ENCODE measurements at regions not wholly inside any gene's neighbourhood (a gene's known extent, or its start where the extent isn't known, plus 50 kb on each side); places are given as distances from the start of the nearest gene placed in this dataset.
A peak's percentile ranks its signal among the peaks of the same experiment; 100 is the strongest.

DNA sequence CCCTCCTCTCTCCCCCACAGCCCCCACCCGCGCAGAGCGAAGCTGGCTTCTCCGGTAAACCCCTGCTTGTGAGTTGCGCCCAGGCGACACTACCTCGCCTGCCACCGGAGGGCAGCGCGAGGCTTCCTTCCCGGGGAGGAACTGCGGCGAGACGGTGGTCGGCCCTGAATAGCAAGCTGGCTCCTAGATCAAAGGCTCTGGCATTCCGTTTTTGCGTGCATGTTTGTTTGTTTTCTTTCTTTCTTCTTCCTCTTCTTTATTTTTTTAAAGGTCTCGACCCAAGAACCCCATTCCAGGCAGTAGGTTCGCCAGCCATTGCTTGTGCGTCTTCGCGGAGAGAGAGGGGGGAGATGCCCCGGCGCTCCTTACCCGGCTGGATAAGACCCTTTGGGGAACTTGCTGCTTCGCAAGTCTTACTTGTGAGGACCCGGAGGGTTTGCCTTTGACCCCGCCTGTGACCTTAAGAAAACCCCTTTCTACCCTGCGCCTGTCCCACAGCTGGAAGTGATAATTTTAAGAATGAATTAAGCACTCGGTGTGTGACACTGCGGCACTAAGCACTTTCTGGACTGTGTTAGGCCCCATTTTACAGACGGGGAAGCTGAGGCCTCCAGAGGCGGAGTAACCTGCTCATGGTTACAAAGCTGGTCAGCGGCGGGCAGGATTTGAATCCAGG lies 92.7 kb upstream of the SIRPA start:
- no TSS peak for BruUV-seq (replicated peaks)
- DNase-seq = peak; percentile 79 to 80
- H3K27ac Mint-ChIP-seq (ENCODE audit: unreplicated experiment) = no peak overlapping the region

DNA sequence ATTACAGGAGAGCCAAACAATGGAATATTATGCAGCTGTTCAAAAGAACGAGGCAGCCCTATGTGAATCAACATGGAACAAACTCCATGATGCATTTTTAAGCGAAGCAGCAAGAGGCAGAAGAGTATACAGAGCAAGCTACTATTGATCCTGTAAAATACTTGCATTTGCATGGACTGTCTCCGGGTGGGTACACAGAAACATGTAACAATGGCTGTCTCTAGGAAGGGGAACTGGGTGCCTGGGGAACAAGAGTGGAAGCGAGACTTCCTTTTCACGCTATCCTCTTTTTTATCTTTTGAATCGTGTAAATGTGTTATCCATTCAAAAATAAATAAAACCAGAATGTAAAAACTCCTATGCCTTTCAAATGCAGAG lies 93.3 kb upstream of the SIRPA start:
- DNase-seq = no peak
- intact Hi-C loops (cut with micrococcal nuclease; ENCODE audit: unreplicated experiment) = loop anchor here (1.0 to 5.0 kb wide), 4 partner anchors 53 to 155 kb away; no protein-coding TSS in a partner anchor
- TF ChIP-seq, protein P1, sequence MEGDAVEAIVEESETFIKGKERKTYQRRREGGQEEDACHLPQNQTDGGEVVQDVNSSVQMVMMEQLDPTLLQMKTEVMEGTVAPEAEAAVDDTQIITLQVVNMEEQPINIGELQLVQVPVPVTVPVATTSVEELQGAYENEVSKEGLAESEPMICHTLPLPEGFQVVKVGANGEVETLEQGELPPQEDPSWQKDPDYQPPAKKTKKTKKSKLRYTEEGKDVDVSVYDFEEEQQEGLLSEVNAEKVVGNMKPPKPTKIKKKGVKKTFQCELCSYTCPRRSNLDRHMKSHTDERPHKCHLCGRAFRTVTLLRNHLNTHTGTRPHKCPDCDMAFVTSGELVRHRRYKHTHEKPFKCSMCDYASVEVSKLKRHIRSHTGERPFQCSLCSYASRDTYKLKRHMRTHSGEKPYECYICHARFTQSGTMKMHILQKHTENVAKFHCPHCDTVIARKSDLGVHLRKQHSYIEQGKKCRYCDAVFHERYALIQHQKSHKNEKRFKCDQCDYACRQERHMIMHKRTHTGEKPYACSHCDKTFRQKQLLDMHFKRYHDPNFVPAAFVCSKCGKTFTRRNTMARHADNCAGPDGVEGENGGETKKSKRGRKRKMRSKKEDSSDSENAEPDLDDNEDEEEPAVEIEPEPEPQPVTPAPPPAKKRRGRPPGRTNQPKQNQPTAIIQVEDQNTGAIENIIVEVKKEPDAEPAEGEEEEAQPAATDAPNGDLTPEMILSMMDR (IDR thresholded peaks at IDR 0.05; ENCODE audit: insufficient read depth in 1 of 2, low read depth in 1 of 2, low read length in 1 of 2, severe bottlenecking in 1 of 2, unreplicated experiment in 1 of 2) = no peak
- no peaks in the 10 kb centered on the region for H3K9me3 Mint-ChIP-seq (ENCODE audit: unreplicated experiment)
- no peak overlapping the region for H3K27ac Mint-ChIP-seq (ENCODE audit: unreplicated experiment)
- no TSS peak for BruUV-seq (replicated peaks)
- Histone ChIP-seq H3K9me3 (no peaks in the 10 kb centered on the region), H3K4me1 (peaks cover 34% of the 10 kb centered on the region), H3K36me3 (ENCODE audit: control insufficient read depth, insufficient read depth, low read length) (no peaks in the 10 kb centered on the region), H3K27me3 (replicated peaks; ENCODE audit: control insufficient read depth, insufficient read depth, low read length) (no peaks in the 10 kb centered on the region), H3K4me3 (ENCODE audit: low read depth, low read length) (no peak overlapping the region)
- ChIA-PET CTCF (interaction anchor here (0.6 to 2.8 kb wide), 7 partner anchors 10 to 291 kb away, joined by 3 to 17 read pairs (median 4); no protein-coding TSS in a partner anchor), POLR2A (no interaction called here)
- H3K4me3 Mint-ChIP-seq (ENCODE audit: unreplicated experiment) = peak overlapping the region; percentile 74
- peaks cover 31% of the 10 kb centered on the region for H3K4me1 Mint-ChIP-seq (ENCODE audit: low read depth, unreplicated experiment)
- no peaks in the 10 kb centered on the region for H3K36me3 Mint-ChIP-seq (ENCODE audit: insufficient read depth, unreplicated experiment)
- H3K27me3 Mint-ChIP-seq (ENCODE audit: insufficient read depth, unreplicated experiment) = no peaks in the 10 kb centered on the region

More for the DNA sequence above, 92.7 kb upstream of the SIRPA start:
- H3K4me1 ChIP-seq = peaks cover 34% of the 10 kb centered on the region
- CTCF ChIA-PET = interaction anchor here (0.6 to 2.8 kb wide), 8 partner anchors 9 to 291 kb away, joined by 3 to 17 read pairs (median 4); no protein-coding TSS in a partner anchor
- Mint-ChIP-seq H3K27me3 (ENCODE audit: insufficient read depth, unreplicated experiment) (no peaks in the 10 kb centered on the region), H3K9me3 (ENCODE audit: unreplicated experiment) (no peaks in the 10 kb centered on the region), H3K4me1 (ENCODE audit: low read depth, unreplicated experiment) (peaks cover 31% of the 10 kb centered on the region), H3K4me3 (ENCODE audit: unreplicated experiment) (peak overlapping the region; percentile 74), H3K36me3 (ENCODE audit: insufficient read depth, unreplicated experiment) (no peaks in the 10 kb centered on the region)
- POLR2A ChIA-PET = no interaction called here
- no peaks in the 10 kb centered on the region for H3K9me3 ChIP-seq
- H3K36me3 ChIP-seq (ENCODE audit: control insufficient read depth, insufficient read depth, low read length) = no peaks in the 10 kb centered on the region
- TF ChIP-seq, protein P1 (IDR thresholded peaks at IDR 0.05; ENCODE audit: insufficient read depth in 1 of 2, low read depth in 1 of 2, low read length in 1 of 2, severe bottlenecking in 1 of 2, unreplicated experiment in 1 of 2) = peak; percentile 78 to 94
- H3K4me3 ChIP-seq (ENCODE audit: low read depth, low read length) = peak overlapping the region; percentile 64
- H3K27me3 ChIP-seq (replicated peaks; ENCODE audit: control insufficient read depth, insufficient read depth, low read length) = no peaks in the 10 kb centered on the region
- intact Hi-C loops (cut with micrococcal nuclease; ENCODE audit: unreplicated experiment) = loop anchor here (1.0 to 5.0 kb wide), 4 partner anchors 53 to 155 kb away; no protein-coding TSS in a partner anchor

DNA sequence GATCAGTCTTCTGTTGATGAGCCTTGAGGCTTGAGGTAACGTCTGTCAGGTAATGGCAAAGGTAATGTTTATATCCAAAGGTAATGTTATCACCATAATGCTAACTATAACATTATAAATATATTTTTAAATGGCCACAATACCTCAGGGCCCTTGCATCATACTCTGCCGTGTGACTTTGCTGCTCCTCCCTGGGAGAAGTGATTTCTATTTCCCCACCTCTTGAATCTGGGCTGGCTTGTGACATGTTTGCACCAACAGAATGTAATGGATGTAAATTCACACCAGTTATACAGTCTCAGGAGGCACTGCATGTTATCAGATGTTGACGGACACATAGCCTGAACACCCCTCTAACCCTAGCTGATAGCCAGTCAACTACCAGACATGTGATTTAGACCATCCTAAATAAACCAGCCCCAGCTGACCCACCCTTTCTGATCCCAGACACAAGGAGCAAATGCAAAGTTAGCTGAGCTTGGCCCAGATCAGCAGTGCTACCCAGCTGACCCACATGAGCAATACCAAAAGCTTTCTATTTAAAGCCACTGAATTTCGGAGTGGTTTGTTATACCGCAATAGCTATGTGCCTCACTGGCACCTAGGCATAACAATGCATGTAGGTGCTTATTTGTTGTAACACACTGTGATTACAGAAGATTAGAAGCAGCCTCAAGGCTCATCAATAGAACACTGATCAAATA lies 93.8 kb upstream of the SIRPA start:
- Histone ChIP-seq H3K4me1 (peaks cover 34% of the 10 kb centered on the region), H3K36me3 (ENCODE audit: control insufficient read depth, insufficient read depth, low read length) (no peaks in the 10 kb centered on the region), H3K4me3 (ENCODE audit: low read depth, low read length) (no peak overlapping the region), H3K9me3 (no peaks in the 10 kb centered on the region), H3K27me3 (replicated peaks; ENCODE audit: control insufficient read depth, insufficient read depth, low read length) (no peaks in the 10 kb centered on the region)
- CTCF ChIA-PET = interaction anchor here (0.6 to 2.8 kb wide), 5 partner anchors 11 to 93 kb away, joined by 3 to 17 read pairs (median 5); no protein-coding TSS in a partner anchor
- H3K36me3 Mint-ChIP-seq (ENCODE audit: insufficient read depth, unreplicated experiment) = no peaks in the 10 kb centered on the region
- no peaks in the 10 kb centered on the region for H3K9me3 Mint-ChIP-seq (ENCODE audit: unreplicated experiment)
- H3K27ac Mint-ChIP-seq (ENCODE audit: unreplicated experiment) = no peak overlapping the region
- TF ChIP-seq, protein P1 (IDR thresholded peaks at IDR 0.05; ENCODE audit: insufficient read depth in 1 of 2, low read depth in 1 of 2, low read length in 1 of 2, severe bottlenecking in 1 of 2, unreplicated experiment in 1 of 2) = no peak
- H3K27me3 Mint-ChIP-seq (ENCODE audit: insufficient read depth, unreplicated experiment) = no peaks in the 10 kb centered on the region
- peaks cover 31% of the 10 kb centered on the region for H3K4me1 Mint-ChIP-seq (ENCODE audit: low read depth, unreplicated experiment)
- DNase-seq = no peak
- BruUV-seq (replicated peaks) = no TSS peak
- intact Hi-C loops (cut with micrococcal nuclease; ENCODE audit: unreplicated experiment) = loop anchor here (5.0 kb wide), 2 partner anchors 71 to 156 kb away; no protein-coding TSS in a partner anchor
- POLR2A ChIA-PET = no interaction called here
- peak overlapping the region; percentile 74 for H3K4me3 Mint-ChIP-seq (ENCODE audit: unreplicated experiment)
